HepG2 (cell line): ENCODE measurements at regions not wholly inside any gene's neighbourhood (a gene's known extent, or its start where the extent isn't known, plus 50 kb on each side); places are given as distances from the start of the nearest gene placed in this dataset.

ENCODE experiments used
- BRD4 ChIP-seq: sonication (generic); formaldehyde crosslinking; IDR thresholded peaks from 2 replicates; pipeline ENCODE4 v1.4.0; 2020; ENCODE audit warnings: missing genetic modification reagents
- CBFB ChIP-seq: sonication (generic); formaldehyde crosslinking; IDR thresholded peaks from 2 replicates; pipeline ENCODE4 v1.4.0; 2020; ENCODE audit warnings: missing genetic modification reagents
- DRAP1 ChIP-seq: IDR thresholded peaks from 2 replicates; pipeline ENCODE4 v1.6.1; 2016; ENCODE audit warnings: missing genetic modification reagents, missing compliant biosample characterization
- MAFK ChIP-seq, 2 experiments: IDR thresholded peaks in 1 of 2; conservative IDR thresholded peaks in 1 of 2; 2 replicates each; pipeline ENCODE4 v1.6.1; 2011; ENCODE audit warnings: improper control_type of control experiment in 2 of 2, low read length in 2 of 2
- SP1 ChIP-seq, 2 experiments: fragments of 450-650 bp in 1 of 2; sonication (generic) in 1 of 2; formaldehyde crosslinking in 1 of 2; IDR thresholded peaks; 2 replicates each; pipeline versions ENCODE4 v1.4.0 to v1.6.1; 2016 to 2020; ENCODE audit warnings: missing genetic modification reagents in 1 of 2
- TRIM24 ChIP-seq: sonication (generic); formaldehyde crosslinking; IDR thresholded peaks from 2 replicates; pipeline ENCODE4 v1.8.0; 2022; ENCODE audit warnings: mild to moderate bottlenecking, missing genetic modification reagents
- ZBTB1 ChIP-seq: sonication (generic); formaldehyde crosslinking; IDR thresholded peaks from 2 replicates; pipeline ENCODE4 v1.4.0; 2020; ENCODE audit warnings: missing genetic modification reagents, borderline replicate concordance
- ZNF460 ChIP-seq: sonication (generic); formaldehyde crosslinking; IDR thresholded peaks from 2 replicates; pipeline ENCODE4 v1.5.1; 2020; ENCODE audit warnings: missing genetic modification reagents, mild to moderate bottlenecking, borderline replicate concordance
- TF ChIP-seq, protein P1 (sequence below): sonication (generic); formaldehyde crosslinking; IDR thresholded peaks from 2 replicates; pipeline ENCODE4 v1.5.0; 2020; ENCODE audit warnings: mild to moderate bottlenecking, missing genetic modification reagents, moderate library complexity

- TF ChIP-seq DRAP1 (CRISPR knock-in tag): no peak
- TF ChIP-seq BRD4: no peak
- no peak for TF ChIP-seq ZNF460 (CRISPR knock-in tag)
- TF ChIP-seq CBFB (CRISPR knock-in tag): no peak
- TF ChIP-seq TRIM24 (CRISPR knock-in tag): no peak
- TF ChIP-seq MAFK (conservative IDR thresholded peaks at IDR 0.05 in 1 of 2, IDR thresholded peaks at IDR 0.05 in 1 of 2; ENCODE audit: low read length in 2 of 2): no peak
- TF ChIP-seq, protein P1, sequence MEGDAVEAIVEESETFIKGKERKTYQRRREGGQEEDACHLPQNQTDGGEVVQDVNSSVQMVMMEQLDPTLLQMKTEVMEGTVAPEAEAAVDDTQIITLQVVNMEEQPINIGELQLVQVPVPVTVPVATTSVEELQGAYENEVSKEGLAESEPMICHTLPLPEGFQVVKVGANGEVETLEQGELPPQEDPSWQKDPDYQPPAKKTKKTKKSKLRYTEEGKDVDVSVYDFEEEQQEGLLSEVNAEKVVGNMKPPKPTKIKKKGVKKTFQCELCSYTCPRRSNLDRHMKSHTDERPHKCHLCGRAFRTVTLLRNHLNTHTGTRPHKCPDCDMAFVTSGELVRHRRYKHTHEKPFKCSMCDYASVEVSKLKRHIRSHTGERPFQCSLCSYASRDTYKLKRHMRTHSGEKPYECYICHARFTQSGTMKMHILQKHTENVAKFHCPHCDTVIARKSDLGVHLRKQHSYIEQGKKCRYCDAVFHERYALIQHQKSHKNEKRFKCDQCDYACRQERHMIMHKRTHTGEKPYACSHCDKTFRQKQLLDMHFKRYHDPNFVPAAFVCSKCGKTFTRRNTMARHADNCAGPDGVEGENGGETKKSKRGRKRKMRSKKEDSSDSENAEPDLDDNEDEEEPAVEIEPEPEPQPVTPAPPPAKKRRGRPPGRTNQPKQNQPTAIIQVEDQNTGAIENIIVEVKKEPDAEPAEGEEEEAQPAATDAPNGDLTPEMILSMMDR (CRISPR knock-in tag): no peak
- no peak for TF ChIP-seq ZBTB1
- TF ChIP-seq SP1 (IDR thresholded peaks at IDR 0.05): no peak
- no peak for TF ChIP-seq SP1 (CRISPR knock-in tag; IDR thresholded peaks at IDR 0.05)
Observed at GRCh38 chr4:26257850-26258249, 63.0 kb upstream of the RBPJ start.
